HG03045 (cell line): ENCODE measurements at regions not wholly inside any gene's neighbourhood (a gene's known extent, or its start where the extent isn't known, plus 50 kb on each side); places are given as distances from the start of the nearest gene placed in this dataset.
"Not testable (repeated sequence)": the region's sequence is repeated elsewhere in the genome, so short reads cannot be mapped to it uniquely, and the experiment has no call there.

Experiments used
- ATAC-seq: cut with Tn5 transposase; IDR thresholded peaks from one replicate; pipeline ENCODE4 v1.9.1; 2021; ENCODE audit warnings: mild to moderate bottlenecking, moderate library complexity; ENCODE audit not compliant: unreplicated experiment

GRCh38 chr10:57053530-57053929, 692.5 kb upstream of the ZWINT start:
- ATAC-seq, result no peak

DNA sequence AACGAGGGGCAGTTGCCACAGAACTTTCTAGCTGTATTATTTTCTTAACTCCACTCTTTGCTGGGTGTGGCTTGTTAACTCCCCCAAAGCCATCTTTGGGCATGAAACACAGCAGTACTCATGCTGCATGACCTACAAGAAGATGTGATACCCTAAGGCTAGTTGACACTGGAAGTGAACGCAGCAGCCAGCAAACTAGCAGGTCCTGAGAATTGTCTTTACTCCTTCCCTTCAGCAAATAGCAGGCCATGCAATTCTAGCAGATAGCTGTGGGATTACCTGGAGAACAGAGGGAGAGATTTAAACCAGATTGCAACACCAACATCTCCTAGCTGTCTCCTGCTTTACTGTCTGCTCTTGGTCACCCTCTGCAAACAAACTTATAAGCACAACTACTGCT, 688.0 kb upstream of the ZWINT start:
- ATAC-seq, result no peak

GRCh38 chr10:57038531-57038930, 677.5 kb upstream of the ZWINT start:
- ATAC-seq, result no peak

DNA sequence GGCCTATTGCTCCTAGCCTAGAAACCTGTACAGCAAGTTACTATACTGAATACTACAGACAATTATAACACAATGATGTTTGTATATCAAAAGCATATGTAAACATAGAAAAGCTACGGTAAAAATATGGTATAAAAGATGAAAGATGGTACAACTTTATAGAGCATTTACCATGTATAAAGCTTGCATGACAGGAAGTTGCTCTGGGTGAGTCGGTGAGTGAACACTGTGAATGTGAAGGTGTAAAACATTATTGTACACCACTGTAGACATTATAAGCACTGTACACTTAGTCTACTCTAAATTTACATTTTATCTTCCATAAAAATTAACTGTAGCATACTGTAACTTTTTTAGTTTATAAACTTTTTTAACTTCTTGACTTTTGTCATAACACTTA, 674.3 kb upstream of the ZWINT start:
- ATAC-seq, result no peak

DNA sequence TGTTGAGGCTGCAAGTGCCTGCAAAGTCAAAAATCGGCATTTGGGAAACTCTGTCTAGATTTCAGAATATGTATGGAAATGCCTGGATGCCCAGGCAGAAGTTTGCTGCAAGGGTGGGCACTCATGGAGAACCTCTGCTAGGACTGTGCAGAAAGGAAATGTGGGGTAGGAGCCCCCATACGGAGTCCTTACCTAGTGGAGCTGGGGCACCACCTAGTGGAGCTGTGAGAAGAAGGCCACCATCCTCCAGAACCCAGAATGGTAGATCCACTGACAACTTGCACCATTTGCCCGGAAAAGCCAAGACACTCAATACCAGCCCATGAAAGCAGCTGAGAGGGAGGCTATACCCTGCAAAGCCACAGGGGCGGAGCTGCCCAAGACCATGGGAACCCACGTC, 671.2 kb upstream of the ZWINT start:
- not testable (repeated sequence) for ATAC-seq

- no peak for ATAC-seq
Measured at GRCh38 chr10:57031346-57031745, 670.3 kb upstream of the ZWINT start.

GRCh38 chr10:57026307-57026706, 665.2 kb upstream of the ZWINT start:
- no peak for ATAC-seq

GRCh38 chr10:57023626-57024025, 662.6 kb upstream of the ZWINT start:
- ATAC-seq, result no peak

DNA sequence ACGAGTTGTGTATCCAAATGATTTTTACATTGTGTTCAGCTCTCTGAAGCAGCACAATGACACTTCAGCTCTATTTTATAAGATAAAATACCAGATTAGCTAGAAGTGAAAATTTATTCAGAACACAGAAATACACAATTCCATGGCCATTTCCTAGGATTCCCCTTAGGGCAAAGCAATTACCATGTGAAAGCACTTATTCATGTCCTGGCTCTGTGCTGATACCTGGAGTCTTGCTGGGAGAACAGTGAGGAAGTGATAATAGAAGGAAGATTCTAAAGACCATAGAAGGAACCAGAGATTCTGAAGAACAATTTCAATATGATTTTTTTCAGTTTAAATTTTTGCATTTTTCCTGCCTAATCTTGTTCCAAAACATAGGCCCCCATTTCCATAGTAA, 657.4 kb upstream of the ZWINT start:
- no peak for ATAC-seq

- no peak for ATAC-seq
Measured at GRCh38 chr10:57017356-57018037, 656.4 kb upstream of the ZWINT start.

GRCh38 chr10:57015595-57016318, 654.7 kb upstream of the ZWINT start:
- ATAC-seq, result no peak

- ATAC-seq, result no peak
Measured at GRCh38 chr10:57015187-57015586, 654.1 kb upstream of the ZWINT start.

GRCh38 chr10:57014758-57015157, 653.7 kb upstream of the ZWINT start:
- no peak for ATAC-seq

DNA sequence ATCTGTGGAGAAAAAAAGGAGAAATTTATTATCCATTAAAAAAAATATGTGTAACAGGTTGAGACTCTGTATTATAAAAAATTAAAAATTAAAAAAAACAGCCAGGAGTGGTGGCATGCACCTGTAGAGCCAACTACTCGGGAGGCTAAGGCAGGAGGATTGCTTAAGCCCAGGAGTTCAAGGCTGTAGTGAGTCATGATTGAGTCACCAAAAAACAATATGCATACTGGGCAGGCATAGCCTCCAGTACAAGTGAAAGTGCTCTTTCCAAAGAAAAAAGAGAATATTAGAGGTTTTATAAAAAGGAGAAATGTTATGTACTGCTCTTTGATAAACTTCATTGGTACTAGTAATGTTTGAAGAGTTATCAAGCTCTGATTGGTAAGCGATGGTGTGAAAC, 647.1 kb upstream of the ZWINT start:
- ATAC-seq, result no peak

GRCh38 chr10:56991591-56992069, 630.6 kb upstream of the ZWINT start:
- no peak for ATAC-seq

DNA sequence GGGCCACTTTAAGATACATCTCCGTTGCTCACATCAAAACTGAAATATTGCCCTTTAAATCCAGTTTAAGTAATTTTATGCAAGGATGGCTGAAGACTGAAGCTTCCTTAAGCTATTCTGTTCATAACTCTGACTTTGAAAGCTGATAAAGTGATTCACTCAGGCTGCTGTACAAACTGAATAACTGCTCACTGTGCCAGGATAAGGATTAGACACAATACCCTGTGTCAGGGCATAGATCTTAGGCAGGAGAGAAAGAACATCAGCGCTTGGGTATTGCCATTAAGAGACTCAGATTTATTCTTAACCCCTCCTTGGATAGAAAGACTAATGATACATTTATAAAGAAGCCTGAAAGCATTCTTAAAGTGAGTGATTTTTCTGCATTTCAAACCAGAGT, 614.5 kb upstream of the ZWINT start:
- ATAC-seq, result no peak

GRCh38 chr10:56973766-56974165, 612.7 kb upstream of the ZWINT start:
- no peak for ATAC-seq

GRCh38 chr10:56943221-56943755, 582.2 kb upstream of the ZWINT start:
- ATAC-seq, result no peak

- ATAC-seq, result no peak
Measured at GRCh38 chr10:56934515-56934914, 573.5 kb upstream of the ZWINT start.

DNA sequence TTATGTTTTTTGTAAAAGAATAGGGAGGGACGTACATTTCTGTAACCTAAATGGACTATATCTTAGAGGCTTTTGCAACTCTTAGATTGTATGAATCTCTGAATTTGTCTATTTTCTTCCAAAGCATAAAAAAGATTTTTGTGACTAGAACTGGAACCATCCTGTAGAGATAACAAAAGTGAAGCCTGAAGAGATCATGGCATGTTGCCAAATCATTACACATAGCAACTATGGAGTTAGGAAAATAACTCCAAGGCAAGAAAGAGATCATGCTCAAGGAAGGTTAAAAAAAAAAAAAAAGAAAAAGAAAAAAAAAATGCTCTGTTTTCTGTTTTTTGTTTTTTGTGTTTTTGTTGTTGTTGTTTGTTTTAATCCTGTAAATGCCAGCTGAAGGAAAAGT, 567.7 kb upstream of the ZWINT start:
- ATAC-seq, result no peak

- ATAC-seq, result no peak
Measured at GRCh38 chr10:56927701-56928100, 566.6 kb upstream of the ZWINT start.

GRCh38 chr10:56920601-56921261, 559.7 kb upstream of the ZWINT start:
- no peak for ATAC-seq
